Activated CD4-positive, alpha-beta T cell treated with anti-CD3 and anti-CD28 coated beads for 36 hours (primary cell): ENCODE measurements at regions not wholly inside any gene's neighbourhood (a gene's known extent, or its start where the extent isn't known, plus 50 kb on each side); places are given as distances from the start of the nearest gene placed in this dataset.

Experiments used
- ATAC-seq: fragments of 200-7000 bp; cut with Tn5 transposase; one replicate; pipeline ENCODE4 v1.10.0; 2021; ENCODE audit warnings: mild to moderate bottlenecking, moderate library complexity
- CTCF ChIA-PET: fragments of 350-600 bp; sonication (Branson Sonifier 250); formaldehyde crosslinking; loops from one replicate; lab custom pipeline; 2021; ENCODE audit warnings: antibody characterized with exemption; lab: Charles Lee
- POLR2A ChIA-PET: fragments of 350-600 bp; sonication (Branson Sonifier 250); formaldehyde crosslinking; loops from one replicate; lab custom pipeline; 2021; ENCODE audit warnings: antibody characterized with exemption, inconsistent platforms; lab: Charles Lee
- DNase-seq: peaks from one replicate; pipeline ENCODE4 v3.0.0-alpha.2; 2020
- H3K27ac Mint-ChIP-seq: one replicate; pipeline ENCODE4 v1.8.0; 2021; ENCODE audit warnings: mixed read lengths
- H3K27me3 Mint-ChIP-seq: one replicate; pipeline ENCODE4 v1.8.0; 2021; ENCODE audit warnings: mixed read lengths
- H3K36me3 Mint-ChIP-seq: one replicate; pipeline ENCODE4 v1.8.0; 2021; ENCODE audit warnings: low read depth, mixed read lengths
- H3K4me1 Mint-ChIP-seq: one replicate; pipeline ENCODE4 v1.8.0; 2021; ENCODE audit warnings: mixed read lengths
- H3K4me3 Mint-ChIP-seq: one replicate; pipeline ENCODE4 v1.8.0; 2021; ENCODE audit warnings: mild to moderate bottlenecking, moderate library complexity, mixed read lengths
- H3K9me3 Mint-ChIP-seq: one replicate; pipeline ENCODE4 v1.8.0; 2021; ENCODE audit warnings: low read depth, mixed read lengths
- intact Hi-C, 2 experiments: fragments of 100-400 bp; cut with DNase I in 1 of 2; cut with micrococcal nuclease in 1 of 2; formaldehyde crosslinking; loops; one replicate each; pipeline versions ENCODE4 v1.14.2 to v1.15.1; 2022 to 2024; cut with DNase I, micrococcal nuclease

- intact Hi-C loops: no loop called here
- Mint-ChIP-seq H3K27ac (no peak overlapping the region), H3K27me3 (no peaks in the 10 kb centered on the region), H3K4me1 (no peaks in the 10 kb centered on the region), H3K36me3 (no peaks in the 10 kb centered on the region), H3K9me3 (peaks cover 2% of the 10 kb centered on the region), H3K4me3 (no peak overlapping the region)
- CTCF ChIA-PET: no interaction called here
- DNase-seq (no peak), ATAC-seq (no peak)
- POLR2A ChIA-PET: no interaction called here
These were observed 281.7 kb upstream of the ZFHX3 start for GRCh38 chr16:73329358-73330286.

- ATAC-seq: no peak
- H3K4me3 Mint-ChIP-seq: no peak overlapping the region
- no peaks in the 10 kb centered on the region for H3K36me3 Mint-ChIP-seq
- ChIA-PET CTCF (no interaction called here), POLR2A (no interaction called here)
- H3K4me1 Mint-ChIP-seq: no peaks in the 10 kb centered on the region
- H3K9me3 Mint-ChIP-seq: peaks cover 2% of the 10 kb centered on the region
- no peak overlapping the region for H3K27ac Mint-ChIP-seq
- intact Hi-C loops: no loop called here
- no peak for DNase-seq
- H3K27me3 Mint-ChIP-seq: peaks cover 6% of the 10 kb centered on the region
These were observed 279.0 kb upstream of the ZFHX3 start for GRCh38 chr16:73326770-73327470.

- ATAC-seq (no peak), DNase-seq (no peak)
- H3K36me3 Mint-ChIP-seq: no peaks in the 10 kb centered on the region
- no peaks in the 10 kb centered on the region for H3K4me1 Mint-ChIP-seq
- peaks cover 2% of the 10 kb centered on the region for H3K9me3 Mint-ChIP-seq
- H3K4me3 Mint-ChIP-seq: no peak overlapping the region
- ChIA-PET CTCF (no interaction called here), POLR2A (no interaction called here)
- intact Hi-C loops: no loop called here
- H3K27me3 Mint-ChIP-seq: peaks cover 6% of the 10 kb centered on the region
- H3K27ac Mint-ChIP-seq: no peak overlapping the region
These were observed 278.3 kb upstream of the ZFHX3 start for GRCh38 chr16:73326221-73326620.

GRCh38 chr16:73323880-73324279, 276.0 kb upstream of the ZFHX3 start:
- ChIA-PET POLR2A (no interaction called here), CTCF (no interaction called here)
- Mint-ChIP-seq H3K4me3 (no peak overlapping the region), H3K27me3 (peaks cover 8% of the 10 kb centered on the region), H3K27ac (no peak overlapping the region), H3K9me3 (peaks cover 2% of the 10 kb centered on the region), H3K4me1 (no peaks in the 10 kb centered on the region), H3K36me3 (no peaks in the 10 kb centered on the region)
- intact Hi-C loops: no loop called here
- no peak for DNase-seq
- ATAC-seq: no peak

GRCh38 chr16:73322856-73323255, 274.9 kb upstream of the ZFHX3 start:
- ChIA-PET POLR2A (no interaction called here), CTCF (no interaction called here)

GRCh38 chr16:73321853-73322252, 273.9 kb upstream of the ZFHX3 start:
- no peak overlapping the region for H3K27ac Mint-ChIP-seq
- ATAC-seq: no peak
- ChIA-PET POLR2A (no interaction called here), CTCF (no interaction called here)
- H3K27me3 Mint-ChIP-seq: peaks cover 8% of the 10 kb centered on the region
- intact Hi-C loops: no loop called here
- no peaks in the 10 kb centered on the region for H3K4me1 Mint-ChIP-seq
- H3K36me3 Mint-ChIP-seq: no peaks in the 10 kb centered on the region
- H3K4me3 Mint-ChIP-seq: no peak overlapping the region
- DNase-seq: no peak
- no peaks in the 10 kb centered on the region for H3K9me3 Mint-ChIP-seq

More at GRCh38 chr16:73322856-73323255, 274.9 kb upstream of the ZFHX3 start:
- Mint-ChIP-seq H3K9me3 (no peaks in the 10 kb centered on the region), H3K36me3 (no peaks in the 10 kb centered on the region), H3K4me3 (no peak overlapping the region), H3K4me1 (no peaks in the 10 kb centered on the region), H3K27me3 (peaks cover 8% of the 10 kb centered on the region), H3K27ac (no peak overlapping the region)
- ATAC-seq: no peak
- no peak for DNase-seq
- intact Hi-C loops: no loop called here

GRCh38 chr16:73319737-73320136, 271.8 kb upstream of the ZFHX3 start:
- CTCF ChIA-PET: no interaction called here
- Mint-ChIP-seq H3K9me3 (peaks cover under 1% of the 10 kb centered on the region), H3K27ac (no peak overlapping the region), H3K4me3 (no peak overlapping the region), H3K27me3 (peaks cover 8% of the 10 kb centered on the region), H3K4me1 (no peaks in the 10 kb centered on the region), H3K36me3 (no peaks in the 10 kb centered on the region)
- ATAC-seq: no peak
- no peak for DNase-seq
- intact Hi-C loops: no loop called here
- POLR2A ChIA-PET: no interaction called here

- peaks cover 8% of the 10 kb centered on the region for H3K27me3 Mint-ChIP-seq
- intact Hi-C loops: no loop called here
- CTCF ChIA-PET: no interaction called here
These were observed 271.3 kb upstream of the ZFHX3 start for GRCh38 chr16:73319261-73319660.

GRCh38 chr16:73317321-73317857, 269.5 kb upstream of the ZFHX3 start:
- Mint-ChIP-seq H3K36me3 (no peaks in the 10 kb centered on the region), H3K27ac (no peak overlapping the region), H3K4me1 (no peaks in the 10 kb centered on the region), H3K9me3 (peaks cover 7% of the 10 kb centered on the region), H3K27me3 (peaks cover 2% of the 10 kb centered on the region), H3K4me3 (no peak overlapping the region)
- CTCF ChIA-PET: no interaction called here
- ATAC-seq: no peak
- POLR2A ChIA-PET: no interaction called here
- intact Hi-C loops: no loop called here
- no peak for DNase-seq

More at GRCh38 chr16:73319261-73319660, 271.3 kb upstream of the ZFHX3 start:
- no peaks in the 10 kb centered on the region for H3K4me1 Mint-ChIP-seq
- no peak overlapping the region for H3K4me3 Mint-ChIP-seq
- H3K36me3 Mint-ChIP-seq: no peaks in the 10 kb centered on the region
- POLR2A ChIA-PET: no interaction called here
- H3K9me3 Mint-ChIP-seq: peaks cover 4% of the 10 kb centered on the region
- DNase-seq (no peak), ATAC-seq (no peak)
- H3K27ac Mint-ChIP-seq: no peak overlapping the region

- H3K9me3 Mint-ChIP-seq: peaks cover 7% of the 10 kb centered on the region
- CTCF ChIA-PET: no interaction called here
- no peak overlapping the region for H3K27ac Mint-ChIP-seq
- H3K4me3 Mint-ChIP-seq: no peak overlapping the region
- POLR2A ChIA-PET: no interaction called here
- peaks cover 2% of the 10 kb centered on the region for H3K27me3 Mint-ChIP-seq
- H3K4me1 Mint-ChIP-seq: no peaks in the 10 kb centered on the region
- no peak for DNase-seq
- H3K36me3 Mint-ChIP-seq: no peaks in the 10 kb centered on the region
- no peak for ATAC-seq
- intact Hi-C loops: no loop called here
These were observed 267.7 kb upstream of the ZFHX3 start for GRCh38 chr16:73315645-73316044.

- Mint-ChIP-seq H3K4me3 (no peak overlapping the region), H3K27me3 (no peaks in the 10 kb centered on the region), H3K36me3 (no peaks in the 10 kb centered on the region), H3K4me1 (no peaks in the 10 kb centered on the region), H3K9me3 (peaks cover 7% of the 10 kb centered on the region), H3K27ac (no peak overlapping the region)
- intact Hi-C loops: no loop called here
- ChIA-PET POLR2A (no interaction called here), CTCF (interaction anchor here (0.6 kb wide), 1 partner anchor 485 kb away, joined by 3 read pairs; no protein-coding TSS in a partner anchor)
- ATAC-seq (no peak), DNase-seq (no peak)
These were observed 266.0 kb upstream of the ZFHX3 start for GRCh38 chr16:73313950-73314349.
